BLaER1 treated with 17β-estradiol and CSF1 and Interleukin-3, amounts not matched to agents 10 nM and 100 nM (cell line): ENCODE measurements at regions not wholly inside any gene's neighbourhood (a gene's known extent, or its start where the extent isn't known, plus 50 kb on each side); places are given as distances from the start of the nearest gene placed in this dataset.
A peak's percentile ranks its signal among the peaks of the same experiment; 100 is the strongest.

ENCODE experiments used
- H3K27ac ChIP-seq, 11 experiments: shearing (Covaris generic); formaldehyde crosslinking; 2 replicates each; pipeline ENCODE4 v1.8.1; 2022
- H3K27me3 ChIP-seq, 11 experiments: shearing (Covaris generic); formaldehyde crosslinking; 2 replicates each; pipeline ENCODE4 v1.8.1; 2022
- H3K36me3 ChIP-seq, 11 experiments: shearing (Covaris generic); formaldehyde crosslinking; 2 replicates each; pipeline ENCODE4 v1.8.1; 2022
- H3K4me1 ChIP-seq, 10 experiments: shearing (Covaris generic); formaldehyde crosslinking; 2 replicates each; pipeline ENCODE4 v1.8.1; 2022
- H3K4me2 ChIP-seq, 11 experiments: shearing (Covaris generic); formaldehyde crosslinking; 2 replicates each; pipeline ENCODE4 v1.8.1; 2022
- H3K4me3 ChIP-seq, 10 experiments: shearing (Covaris generic); formaldehyde crosslinking; 2 replicates each; pipeline ENCODE4 v1.8.1; 2022
- H3K9ac ChIP-seq, 11 experiments: shearing (Covaris generic); formaldehyde crosslinking; 2 replicates each; pipeline ENCODE4 v1.8.1; 2022
- H3K9me3 ChIP-seq, 11 experiments: shearing (Covaris generic); formaldehyde crosslinking; replicated peaks in 1 of 11; 2 replicates each; pipeline ENCODE4 v1.8.1; 2022
- H4K20me1 ChIP-seq, 11 experiments: shearing (Covaris generic); formaldehyde crosslinking; 2 replicates each; pipeline ENCODE4 v1.8.1; 2022
- Cebpa-rat ChIP-seq, 11 experiments: shearing (Covaris generic); IDR thresholded peaks; 2 replicates each; pipeline ENCODE4 v1.8.1; 2022

GRCh38 chrX:6734844-6735634 is 200.1 kb upstream of the VCX3A start:
- Histone ChIP-seq H3K4me2 (no peak overlapping the region), H3K4me1 (peaks cover 0 to 16% (median 13%) of the 10 kb centered on the region in 10 experiments; a peak in 14 of 20 replicates), H4K20me1 (no peaks in the 10 kb centered on the region), H3K27me3 (no peaks in the 10 kb centered on the region), H3K4me3 (no peak overlapping the region), H3K27ac (no peak overlapping the region), H3K9me3 (0 out of 22 replicates have a peak, but pooled peaks cover 0 to 3% (median 0%) of the 10 kb centered on the region in 11 experiments), H3K36me3 (no peaks in the 10 kb centered on the region), H3K9ac (no peak overlapping the region)
- no peak for TF ChIP-seq Cebpa-rat (IDR thresholded peaks at IDR 0.05)

GRCh38 chrX:6732101-6732500 is 197.2 kb upstream of the VCX3A start:
- H3K36me3 ChIP-seq = no peaks in the 10 kb centered on the region
- no peaks in the 10 kb centered on the region for H3K27me3 ChIP-seq
- H3K9ac ChIP-seq = no peak overlapping the region
- no peaks in the 10 kb centered on the region for H4K20me1 ChIP-seq
- peaks cover 0 to 16% (median 13%) of the 10 kb centered on the region in 10 experiments; a peak in 14 of 20 replicates for H3K4me1 ChIP-seq
- no peak overlapping the region for H3K27ac ChIP-seq
- H3K9me3 ChIP-seq = peaks cover 0 to 17% (median 0%) of the 10 kb centered on the region in 11 experiments; a peak in 6 of 22 replicates
- no peak for TF ChIP-seq Cebpa-rat (IDR thresholded peaks at IDR 0.05)
- no peak overlapping the region for H3K4me3 ChIP-seq
- peak overlapping the region in 8 of 11 experiments; percentile 33 to 66 (median 52); a peak in 13 of 22 replicates for H3K4me2 ChIP-seq

GRCh38 chrX:6729626-6730025 is 194.7 kb upstream of the VCX3A start:
- Histone ChIP-seq H4K20me1 (no peaks in the 10 kb centered on the region), H3K9ac (no peak overlapping the region), H3K4me1 (peaks cover 0 to 16% (median 13%) of the 10 kb centered on the region in 10 experiments; a peak in 14 of 20 replicates), H3K4me3 (no peak overlapping the region), H3K27ac (no peak overlapping the region), H3K27me3 (no peaks in the 10 kb centered on the region), H3K4me2 (no peak overlapping the region), H3K9me3 (peaks cover 0 to 17% (median 0%) of the 10 kb centered on the region in 11 experiments; a peak in 6 of 22 replicates), H3K36me3 (no peaks in the 10 kb centered on the region)
- no peak for TF ChIP-seq Cebpa-rat (IDR thresholded peaks at IDR 0.05)

DNA sequence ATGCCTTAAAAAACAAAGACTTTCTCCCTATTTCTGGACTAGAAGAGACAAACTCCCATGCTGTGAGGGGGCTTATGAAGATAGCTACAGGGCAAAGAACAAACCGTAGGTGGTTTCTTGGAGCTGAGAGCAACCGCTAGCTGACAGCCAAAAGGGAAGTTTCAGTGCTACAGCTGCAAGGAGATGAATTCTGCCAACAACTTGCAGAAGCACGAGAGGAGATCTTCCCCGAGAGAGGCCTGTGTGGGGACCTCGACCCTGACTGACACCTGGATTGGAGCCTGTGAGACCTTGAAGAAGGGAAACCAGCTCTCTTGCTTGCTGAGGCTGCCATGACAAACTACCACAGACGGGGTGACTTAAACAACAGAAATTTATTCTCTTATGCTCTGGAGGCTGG is 183.8 kb upstream of the VCX3A start:
- no peak for TF ChIP-seq Cebpa-rat (IDR thresholded peaks at IDR 0.05)
- Histone ChIP-seq H3K4me3 (no peak overlapping the region), H3K9me3 (no peaks in the 10 kb centered on the region), H4K20me1 (no peaks in the 10 kb centered on the region), H3K9ac (no peak overlapping the region), H3K4me2 (no peak overlapping the region), H3K27me3 (no peaks in the 10 kb centered on the region), H3K36me3 (no peaks in the 10 kb centered on the region), H3K27ac (no peak overlapping the region), H3K4me1 (no peaks in the 10 kb centered on the region)

DNA sequence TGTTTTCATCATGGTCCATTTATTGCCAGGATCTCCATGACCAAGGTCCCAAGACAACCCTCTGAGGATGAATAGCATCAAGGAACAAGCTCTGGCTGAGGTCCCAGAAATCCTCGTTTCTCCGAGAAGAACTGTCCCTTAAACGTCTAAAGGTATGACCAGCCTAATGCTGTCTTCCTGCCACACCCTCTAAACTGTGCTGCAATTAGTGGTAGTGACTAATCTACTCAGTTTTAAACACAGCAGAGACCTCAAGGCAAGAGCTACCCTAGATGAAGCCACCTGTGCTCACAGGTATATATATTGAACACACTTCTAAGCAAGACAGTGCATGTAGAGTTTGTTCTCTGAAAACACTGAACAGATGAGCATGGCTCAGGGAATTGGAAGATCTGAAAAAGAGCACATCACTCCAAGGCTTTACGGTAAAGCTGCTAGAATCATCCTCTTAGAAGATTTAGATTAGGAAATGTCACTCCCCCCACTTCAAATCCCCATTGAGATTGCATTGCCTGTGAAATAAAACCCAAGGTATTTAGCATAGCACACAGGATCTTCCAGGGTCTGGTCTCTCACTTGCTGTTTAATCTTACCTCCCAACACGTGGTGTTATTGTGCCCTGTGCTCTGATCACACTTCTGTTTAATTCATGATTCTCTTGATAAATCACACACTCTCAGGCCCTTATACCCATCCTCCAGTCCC is 173.9 kb upstream of the VCX3A start:
- no peak overlapping the region for H3K4me2 ChIP-seq
- no peaks in the 10 kb centered on the region for H3K4me1 ChIP-seq
- no peak overlapping the region for H3K9ac ChIP-seq
- H4K20me1 ChIP-seq = no peaks in the 10 kb centered on the region
- no peaks in the 10 kb centered on the region for H3K27me3 ChIP-seq
- H3K9me3 ChIP-seq = no peaks in the 10 kb centered on the region; a peak in 1 of 22 replicates
- H3K27ac ChIP-seq = no peak overlapping the region
- no peaks in the 10 kb centered on the region for H3K36me3 ChIP-seq
- no peak overlapping the region for H3K4me3 ChIP-seq
- no peak for TF ChIP-seq Cebpa-rat (IDR thresholded peaks at IDR 0.05)

GRCh38 chrX:6708041-6708440 is 173.1 kb upstream of the VCX3A start:
- Histone ChIP-seq H3K9me3 (no peaks in the 10 kb centered on the region; a peak in 1 of 22 replicates), H3K4me3 (no peak overlapping the region), H3K36me3 (no peaks in the 10 kb centered on the region), H3K9ac (no peak overlapping the region), H3K4me1 (no peaks in the 10 kb centered on the region), H3K27ac (no peak overlapping the region), H3K27me3 (no peaks in the 10 kb centered on the region), H4K20me1 (no peaks in the 10 kb centered on the region), H3K4me2 (no peak overlapping the region)
- TF ChIP-seq Cebpa-rat (IDR thresholded peaks at IDR 0.05) = no peak

DNA sequence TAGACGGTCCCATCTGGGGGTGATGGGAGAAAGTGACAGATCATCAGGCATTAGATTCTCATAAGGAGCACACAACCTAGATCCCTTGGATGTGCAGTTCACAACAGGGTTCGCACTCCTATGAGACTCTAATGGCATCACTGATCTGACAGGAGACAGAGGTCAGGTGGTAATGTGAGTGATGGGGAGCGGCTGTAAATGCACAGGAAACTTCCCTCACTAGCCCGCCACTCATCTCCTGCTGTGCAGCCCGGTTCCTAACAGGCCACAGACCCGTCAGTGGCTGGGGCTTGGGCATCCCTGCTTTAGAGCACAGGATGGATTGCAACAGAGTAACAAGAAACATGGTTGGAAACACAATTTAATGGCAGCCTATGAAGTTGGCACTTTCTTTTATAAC is 172.6 kb upstream of the VCX3A start:
- H4K20me1 ChIP-seq = no peaks in the 10 kb centered on the region
- no peak overlapping the region for H3K27ac ChIP-seq
- no peak overlapping the region for H3K4me3 ChIP-seq
- no peak overlapping the region for H3K9ac ChIP-seq
- no peaks in the 10 kb centered on the region; a peak in 1 of 22 replicates for H3K9me3 ChIP-seq
- TF ChIP-seq Cebpa-rat (IDR thresholded peaks at IDR 0.05) = no peak
- no peak overlapping the region for H3K4me2 ChIP-seq
- H3K36me3 ChIP-seq = no peaks in the 10 kb centered on the region
- no peaks in the 10 kb centered on the region for H3K27me3 ChIP-seq
- no peaks in the 10 kb centered on the region for H3K4me1 ChIP-seq

GRCh38 chrX:6701085-6701484 is 166.2 kb upstream of the VCX3A start:
- TF ChIP-seq Cebpa-rat (IDR thresholded peaks at IDR 0.05) = no peak
- Histone ChIP-seq H3K9ac (no peak overlapping the region), H4K20me1 (no peaks in the 10 kb centered on the region), H3K4me3 (no peak overlapping the region), H3K36me3 (no peaks in the 10 kb centered on the region), H3K27ac (no peak overlapping the region), H3K4me2 (no peak overlapping the region), H3K4me1 (no peaks in the 10 kb centered on the region), H3K9me3 (no peaks in the 10 kb centered on the region), H3K27me3 (no peaks in the 10 kb centered on the region)

DNA sequence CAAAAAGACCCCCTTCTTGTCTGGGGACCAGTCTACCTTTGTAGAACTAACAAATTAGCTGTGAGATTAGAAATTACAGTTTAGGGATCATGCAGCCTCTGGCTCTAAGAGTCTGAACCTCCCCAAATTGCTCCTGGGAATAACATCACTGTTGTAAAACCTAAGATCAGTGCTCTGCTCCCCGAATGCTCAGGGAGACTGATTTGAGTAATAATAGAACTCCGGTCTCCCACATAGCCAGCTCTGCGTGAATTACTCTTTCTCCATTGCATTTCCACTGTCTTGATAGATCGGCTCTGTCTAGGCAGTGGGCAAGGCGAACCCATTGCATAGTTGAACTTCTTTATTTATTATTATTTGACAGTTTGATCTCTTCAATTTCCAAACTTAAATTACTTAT is 160.8 kb upstream of the VCX3A start:
- no peak overlapping the region for H3K27ac ChIP-seq
- H3K4me1 ChIP-seq = no peaks in the 10 kb centered on the region
- no peak overlapping the region for H3K9ac ChIP-seq
- H3K27me3 ChIP-seq = no peaks in the 10 kb centered on the region
- H3K9me3 ChIP-seq = peaks cover 0 to 5% (median under 1%) of the 10 kb centered on the region in 11 experiments; a peak in 7 of 22 replicates
- no peak overlapping the region for H3K4me3 ChIP-seq
- TF ChIP-seq Cebpa-rat (IDR thresholded peaks at IDR 0.05) = no peak
- H4K20me1 ChIP-seq = no peaks in the 10 kb centered on the region
- H3K4me2 ChIP-seq = no peak overlapping the region
- no peaks in the 10 kb centered on the region for H3K36me3 ChIP-seq
